ENCODE measurements at regions not wholly inside any gene's neighbourhood (a gene's known extent, or its start where the extent isn't known, plus 50 kb on each side); places are given as distances from the start of the nearest gene placed in this dataset.

GRCh38 chr17:34842235-34842634 is 119.0 kb downstream of the CCT6B start:
- TF ChIP-seq CTCF (IDR thresholded peaks at IDR 0.05) (no peak), POLR2AphosphoS5 (IDR thresholded peaks at IDR 0.05; ENCODE audit: insufficient read depth in 1 of 2, low read depth in 1 of 2) (no peak), POLR2A (IDR thresholded peaks at IDR 0.05) (no peak)

Data from vagina (tissue), 2 donors.